ENCODE measurements at regions not wholly inside any gene's neighbourhood (a gene's known extent, or its start where the extent isn't known, plus 50 kb on each side); places are given as distances from the start of the nearest gene placed in this dataset.

GRCh38 chr22:33109514-33110430, 51.6 kb upstream of the SYN3 start:
- no peaks in the 10 kb centered on the region for H3K9me3 Mint-ChIP-seq
- ChIA-PET CTCF (no interaction called here), POLR2A (no interaction called here)
- intact Hi-C loops (cut with micrococcal nuclease), result no loop called here
- H3K27me3 Mint-ChIP-seq, result peaks cover 8% of the 10 kb centered on the region
- no peak overlapping the region for H3K4me3 Mint-ChIP-seq
- DNase-seq (no peak), ATAC-seq (no peak)
- no peaks in the 10 kb centered on the region for H3K36me3 Mint-ChIP-seq (ENCODE audit: low read depth)
- no peak for TF ChIP-seq CTCF (IDR thresholded peaks at IDR 0.05)
- H3K4me1 Mint-ChIP-seq (ENCODE audit: low read depth), result peaks cover 11% of the 10 kb centered on the region
- no peak overlapping the region for H3K27ac Mint-ChIP-seq

- no peak overlapping the region for H3K4me3 Mint-ChIP-seq
- H3K27ac Mint-ChIP-seq, result no peak overlapping the region
- no peak for ATAC-seq
- H3K36me3 Mint-ChIP-seq (ENCODE audit: low read depth), result no peaks in the 10 kb centered on the region
- peaks cover 4% of the 10 kb centered on the region for H3K9me3 Mint-ChIP-seq
- peaks cover 11% of the 10 kb centered on the region for H3K4me1 Mint-ChIP-seq (ENCODE audit: low read depth)
- no peak for TF ChIP-seq CTCF (IDR thresholded peaks at IDR 0.05)
- intact Hi-C loops (cut with micrococcal nuclease), result no loop called here
- ChIA-PET POLR2A (no interaction called here), CTCF (no interaction called here)
- no peak for DNase-seq
- H3K27me3 Mint-ChIP-seq, result peaks cover 11% of the 10 kb centered on the region
Observed at GRCh38 chr22:33108037-33108436, 49.9 kb upstream of the SYN3 start.

All from activated CD8-positive, alpha-beta T cell treated with anti-CD3 and anti-CD28 coated beads for 36 hours (primary cell).